HFFc6 (cell line): ENCODE measurements at regions not wholly inside any gene's neighbourhood (a gene's known extent, or its start where the extent isn't known, plus 50 kb on each side); places are given as distances from the start of the nearest gene placed in this dataset.

Experiments used
- DNase-seq: peaks from one replicate; pipeline ENCODE4 v3.0.0-alpha.2; 2018
- H3K27ac Mint-ChIP-seq: 2 replicates; pipeline ENCODE4 v1.8.0; 2020; ENCODE audit warnings: mild to moderate bottlenecking, mixed read lengths
- H3K27me3 Mint-ChIP-seq: 2 replicates; pipeline ENCODE4 v1.8.0; 2021; ENCODE audit warnings: mild to moderate bottlenecking, moderate library complexity, mixed read lengths; ENCODE audit not compliant: insufficient read depth
- H3K36me3 Mint-ChIP-seq: 2 replicates; pipeline ENCODE4 v1.8.0; 2021; ENCODE audit warnings: low read depth, mixed read lengths
- H3K4me1 Mint-ChIP-seq: 2 replicates; pipeline ENCODE4 v1.8.0; 2020; ENCODE audit warnings: low read depth, mixed read lengths
- H3K4me3 Mint-ChIP-seq: 2 replicates; pipeline ENCODE4 v1.8.0; 2020; ENCODE audit warnings: mild to moderate bottlenecking, moderate library complexity, mixed read lengths
- H3K9me3 Mint-ChIP-seq: 2 replicates; pipeline ENCODE4 v1.8.0; 2020; ENCODE audit warnings: mild to moderate bottlenecking, mixed read lengths
- TF ChIP-seq, protein P1 (sequence below): fragments of 200-600 bp; sonication (generic); IDR thresholded peaks from 2 replicates; pipeline ENCODE4 v1.5.0; 2021; ENCODE audit warnings: antibody characterized with exemption, mild to moderate bottlenecking

DNA sequence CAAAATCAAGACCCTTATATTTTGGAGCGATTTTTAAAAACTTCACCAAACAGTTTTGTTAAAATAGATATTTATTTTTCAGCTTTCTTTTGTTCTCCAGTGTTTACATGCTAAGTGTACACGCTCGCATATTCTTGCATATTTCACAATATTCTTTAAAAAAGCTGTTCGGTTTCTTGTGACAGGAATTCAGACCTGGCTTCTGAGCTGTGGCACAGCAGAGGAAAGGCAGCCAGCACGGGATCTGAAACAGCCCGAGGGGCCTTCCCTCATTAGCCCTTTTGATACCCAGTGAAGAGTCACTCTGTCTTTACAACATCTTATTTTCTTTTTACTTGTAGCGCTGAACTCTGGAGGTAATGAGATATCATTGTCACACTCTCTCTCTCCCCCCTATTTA lies 234.0 kb downstream of the B3GLCT start:
- Mint-ChIP-seq H3K36me3 (no peaks in the 10 kb centered on the region), H3K4me3 (no peak overlapping the region), H3K27me3 (peaks cover 20% of the 10 kb centered on the region), H3K4me1 (peaks cover 6% of the 10 kb centered on the region; the same call in 1 of the 2 replicates), H3K27ac (no peak overlapping the region), H3K9me3 (no peaks in the 10 kb centered on the region)
- TF ChIP-seq, protein P1, sequence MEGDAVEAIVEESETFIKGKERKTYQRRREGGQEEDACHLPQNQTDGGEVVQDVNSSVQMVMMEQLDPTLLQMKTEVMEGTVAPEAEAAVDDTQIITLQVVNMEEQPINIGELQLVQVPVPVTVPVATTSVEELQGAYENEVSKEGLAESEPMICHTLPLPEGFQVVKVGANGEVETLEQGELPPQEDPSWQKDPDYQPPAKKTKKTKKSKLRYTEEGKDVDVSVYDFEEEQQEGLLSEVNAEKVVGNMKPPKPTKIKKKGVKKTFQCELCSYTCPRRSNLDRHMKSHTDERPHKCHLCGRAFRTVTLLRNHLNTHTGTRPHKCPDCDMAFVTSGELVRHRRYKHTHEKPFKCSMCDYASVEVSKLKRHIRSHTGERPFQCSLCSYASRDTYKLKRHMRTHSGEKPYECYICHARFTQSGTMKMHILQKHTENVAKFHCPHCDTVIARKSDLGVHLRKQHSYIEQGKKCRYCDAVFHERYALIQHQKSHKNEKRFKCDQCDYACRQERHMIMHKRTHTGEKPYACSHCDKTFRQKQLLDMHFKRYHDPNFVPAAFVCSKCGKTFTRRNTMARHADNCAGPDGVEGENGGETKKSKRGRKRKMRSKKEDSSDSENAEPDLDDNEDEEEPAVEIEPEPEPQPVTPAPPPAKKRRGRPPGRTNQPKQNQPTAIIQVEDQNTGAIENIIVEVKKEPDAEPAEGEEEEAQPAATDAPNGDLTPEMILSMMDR, result no peak
- no peak for DNase-seq

DNA sequence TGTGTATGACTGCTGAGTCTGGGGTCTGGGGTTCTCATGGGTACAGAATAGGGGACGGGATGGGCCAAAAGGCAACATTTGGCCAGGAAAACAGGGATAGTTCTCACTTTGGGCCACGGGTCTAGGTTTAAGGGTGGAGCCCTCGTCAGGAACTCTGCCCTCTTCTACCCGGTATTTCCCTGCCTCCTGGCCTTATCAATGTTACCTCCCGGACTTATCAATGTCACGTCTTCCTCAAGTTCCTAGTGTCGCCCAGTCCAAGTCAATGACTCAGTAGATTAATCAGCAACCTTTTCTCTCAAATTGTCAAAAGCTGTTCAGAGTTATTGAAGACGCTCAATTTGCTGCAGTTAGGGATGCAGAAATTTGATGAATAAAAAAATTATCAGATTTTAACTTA lies 234.8 kb downstream of the B3GLCT start:
- Mint-ChIP-seq H3K27ac (no peak overlapping the region), H3K4me3 (no peak overlapping the region), H3K36me3 (no peaks in the 10 kb centered on the region), H3K9me3 (no peaks in the 10 kb centered on the region), H3K27me3 (peaks cover 20% of the 10 kb centered on the region), H3K4me1 (peaks cover 6% of the 10 kb centered on the region; the same call in 1 of the 2 replicates)
- TF ChIP-seq, protein P1, result no peak
- no peak for DNase-seq

DNA sequence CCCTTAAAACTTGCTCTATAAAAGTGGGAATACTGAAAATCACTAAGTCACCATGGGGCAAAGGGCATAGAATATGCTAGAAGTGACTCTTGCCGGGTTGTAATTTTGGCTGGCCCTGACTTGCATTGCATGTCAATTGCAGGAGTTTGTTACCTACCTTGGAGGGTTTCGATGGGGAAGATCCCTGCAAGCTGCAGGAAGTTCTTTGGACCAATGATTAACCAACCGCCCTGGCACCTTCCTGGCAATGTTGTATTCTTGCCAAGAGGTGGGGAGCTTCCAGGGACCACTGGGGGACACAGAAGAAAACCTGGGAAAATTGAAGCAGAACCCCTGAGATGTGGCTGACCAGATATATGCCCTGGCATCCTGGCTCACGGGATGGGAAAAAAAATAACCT lies 235.8 kb downstream of the B3GLCT start:
- no peak for DNase-seq
- no peak overlapping the region for H3K27ac Mint-ChIP-seq
- TF ChIP-seq, protein P1, result no peak
- peaks cover 20% of the 10 kb centered on the region for H3K27me3 Mint-ChIP-seq
- H3K9me3 Mint-ChIP-seq, result no peaks in the 10 kb centered on the region
- H3K4me3 Mint-ChIP-seq, result no peak overlapping the region
- H3K4me1 Mint-ChIP-seq, result peaks cover 6% of the 10 kb centered on the region; the same call in 1 of the 2 replicates
- no peaks in the 10 kb centered on the region for H3K36me3 Mint-ChIP-seq

DNA sequence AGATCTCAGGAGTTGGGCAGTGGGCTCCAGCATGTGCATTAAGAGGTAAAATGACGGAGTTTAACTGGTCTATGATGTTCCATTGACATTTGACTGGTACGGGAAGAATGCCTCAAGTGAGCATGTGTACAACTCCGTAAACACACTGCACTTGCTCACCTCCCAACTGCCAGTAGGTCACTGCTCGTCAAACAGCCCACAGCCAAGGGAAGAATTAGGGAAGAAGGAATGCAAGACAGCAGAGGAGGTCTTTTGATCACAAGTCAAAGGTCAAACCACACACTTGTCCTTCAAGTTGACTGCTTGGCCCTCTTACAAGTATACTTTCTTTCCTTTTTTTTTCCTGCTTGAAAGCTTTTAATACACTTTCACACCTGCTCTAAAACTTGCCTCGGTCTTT lies 236.7 kb downstream of the B3GLCT start:
- H3K27ac Mint-ChIP-seq, result no peak overlapping the region
- DNase-seq, result no peak
- no peak overlapping the region for H3K4me3 Mint-ChIP-seq
- H3K9me3 Mint-ChIP-seq, result no peaks in the 10 kb centered on the region
- H3K27me3 Mint-ChIP-seq, result peaks cover 20% of the 10 kb centered on the region
- H3K4me1 Mint-ChIP-seq, result peaks cover 6% of the 10 kb centered on the region; the same call in 1 of the 2 replicates
- no peaks in the 10 kb centered on the region for H3K36me3 Mint-ChIP-seq
- TF ChIP-seq, protein P1, result no peak

DNA sequence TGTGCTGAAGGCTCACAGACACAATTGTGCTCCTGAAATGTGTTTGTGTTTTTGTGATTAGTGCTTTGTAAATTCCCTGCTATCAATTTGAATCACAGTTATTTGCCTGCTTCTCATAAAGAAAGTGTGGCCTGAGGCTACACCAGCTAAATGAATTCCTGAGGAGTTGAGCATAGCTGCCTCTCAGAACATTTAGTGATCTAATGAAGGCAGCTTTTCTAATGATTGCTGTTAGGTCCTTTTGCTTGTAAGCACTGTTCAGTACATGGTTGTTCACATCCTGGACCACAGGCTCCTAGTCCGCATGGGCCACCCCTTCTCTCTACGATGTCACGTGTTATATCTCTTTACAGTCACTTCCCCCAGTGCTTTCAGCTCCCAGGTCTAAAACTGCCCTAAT lies 238.2 kb downstream of the B3GLCT start:
- Mint-ChIP-seq H3K9me3 (no peaks in the 10 kb centered on the region), H3K4me1 (peaks cover 6% of the 10 kb centered on the region; the same call in 1 of the 2 replicates), H3K27ac (no peak overlapping the region), H3K36me3 (no peaks in the 10 kb centered on the region), H3K4me3 (no peak overlapping the region), H3K27me3 (peaks cover 23% of the 10 kb centered on the region)
- TF ChIP-seq, protein P1, result no peak
- peak; percentile 47 for DNase-seq

DNA sequence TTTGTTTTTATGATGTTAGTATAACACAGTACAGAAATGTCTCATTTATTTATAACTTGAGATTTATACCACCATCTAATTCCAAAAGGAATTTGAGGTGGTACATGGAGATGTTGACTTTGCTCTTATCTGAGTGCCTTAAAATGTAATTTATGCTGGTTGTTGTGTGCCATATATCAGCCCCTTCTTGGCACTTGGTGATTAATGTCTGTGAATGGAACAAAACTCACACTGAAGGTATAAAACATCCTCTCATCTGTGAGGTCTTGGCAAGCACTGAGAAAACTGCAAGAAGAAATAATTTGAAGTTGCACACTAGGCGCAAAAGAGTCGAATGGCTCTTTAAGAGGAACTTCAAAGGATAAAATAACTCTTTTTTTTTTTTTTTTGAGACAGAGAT lies 240.4 kb downstream of the B3GLCT start:
- Mint-ChIP-seq H3K36me3 (no peaks in the 10 kb centered on the region), H3K27me3 (peaks cover 24% of the 10 kb centered on the region), H3K4me1 (peaks cover 6% of the 10 kb centered on the region; the same call in 1 of the 2 replicates)

More for the DNA sequence above, 240.4 kb downstream of the B3GLCT start:
- TF ChIP-seq, protein P1, result no peak
- H3K4me3 Mint-ChIP-seq, result no peak overlapping the region
- no peak for DNase-seq
- no peak overlapping the region for H3K27ac Mint-ChIP-seq
- no peaks in the 10 kb centered on the region for H3K9me3 Mint-ChIP-seq
